ENCODE measurements at regions not wholly inside any gene's neighbourhood (a gene's known extent, or its start where the extent isn't known, plus 50 kb on each side); places are given as distances from the start of the nearest gene placed in this dataset.

- TF ChIP-seq CTCF (IDR thresholded peaks at IDR 0.05; ENCODE audit: extremely low read depth, insufficient read depth, missing control alignments), result no peak
- in situ Hi-C loops (cut with MboI; ENCODE audit: low pct_unique_long_range_greater_than_20kb, low sequenced_read_pairs, unreplicated experiment), result loop anchor here (25.0 kb wide), 1 partner anchor 389 kb away; no protein-coding TSS in a partner anchor
- DNase-seq (ENCODE audit: low spot score), result no peak
These were observed 77.4 kb downstream of the MSX2 start for GRCh38 chr5:174801798-174802197.

- no peak for TF ChIP-seq CTCF (IDR thresholded peaks at IDR 0.05; ENCODE audit: extremely low read depth, insufficient read depth, missing control alignments)
- DNase-seq (ENCODE audit: low spot score), result no peak
- in situ Hi-C loops (cut with MboI; ENCODE audit: low pct_unique_long_range_greater_than_20kb, low sequenced_read_pairs, unreplicated experiment), result loop anchor here (25.0 kb wide), 1 partner anchor 388 kb away; no protein-coding TSS in a partner anchor
These were observed 76.1 kb downstream of the MSX2 start for GRCh38 chr5:174800435-174800834.

- in situ Hi-C loops (cut with MboI; ENCODE audit: low pct_unique_long_range_greater_than_20kb, low sequenced_read_pairs, unreplicated experiment), result no loop called here
These were observed 74.7 kb downstream of the MSX2 start for GRCh38 chr5:174799121-174799520.

GRCh38 chr5:174798551-174798951 is 74.2 kb downstream of the MSX2 start:
- TF ChIP-seq CTCF (IDR thresholded peaks at IDR 0.05; ENCODE audit: extremely low read depth, insufficient read depth, missing control alignments), result no peak
- in situ Hi-C loops (cut with MboI; ENCODE audit: low pct_unique_long_range_greater_than_20kb, low sequenced_read_pairs, unreplicated experiment), result no loop called here
- no peak for DNase-seq (ENCODE audit: low spot score)

More at GRCh38 chr5:174799121-174799520, 74.7 kb downstream of the MSX2 start:
- DNase-seq (ENCODE audit: low spot score), result no peak
- TF ChIP-seq CTCF (IDR thresholded peaks at IDR 0.05; ENCODE audit: extremely low read depth, insufficient read depth, missing control alignments), result no peak

- TF ChIP-seq CTCF (IDR thresholded peaks at IDR 0.05; ENCODE audit: extremely low read depth, insufficient read depth, missing control alignments), result no peak
- in situ Hi-C loops (cut with MboI; ENCODE audit: low pct_unique_long_range_greater_than_20kb, low sequenced_read_pairs, unreplicated experiment), result no loop called here
- DNase-seq (ENCODE audit: low spot score), result no peak
These were observed 72.4 kb downstream of the MSX2 start for GRCh38 chr5:174796711-174797192.

- in situ Hi-C loops (cut with MboI; ENCODE audit: low pct_unique_long_range_greater_than_20kb, low sequenced_read_pairs, unreplicated experiment), result no loop called here
- no peak for DNase-seq (ENCODE audit: low spot score)
- TF ChIP-seq CTCF (IDR thresholded peaks at IDR 0.05; ENCODE audit: extremely low read depth, insufficient read depth, missing control alignments), result no peak
These were observed 70.7 kb downstream of the MSX2 start for GRCh38 chr5:174794931-174795672.
